HepG2 (cell line): ENCODE measurements at regions not wholly inside any gene's neighbourhood (a gene's known extent, or its start where the extent isn't known, plus 50 kb on each side); places are given as distances from the start of the nearest gene placed in this dataset.

Experiments
- BHLHE40 ChIP-seq: IDR thresholded peaks from 2 replicates; pipeline ENCODE4 v1.6.1; 2011; ENCODE audit warnings: low read length, improper control_type of control experiment
- GABPB1 ChIP-seq: IDR thresholded peaks from 2 replicates; pipeline ENCODE4 v1.6.1; 2016; ENCODE audit warnings: mild to moderate bottlenecking, missing genetic modification reagents, moderate library complexity, missing compliant biosample characterization
- POGZ ChIP-seq: sonication (generic); formaldehyde crosslinking; IDR thresholded peaks from 2 replicates; pipeline ENCODE4 v1.4.0; 2020; ENCODE audit warnings: mild to moderate bottlenecking, missing genetic modification reagents
- RBAK ChIP-seq: sonication (generic); formaldehyde crosslinking; IDR thresholded peaks from 2 replicates; pipeline ENCODE4 v1.5.1; 2020; ENCODE audit warnings: mild to moderate bottlenecking, missing genetic modification reagents
- REL ChIP-seq: sonication (generic); formaldehyde crosslinking; conservative IDR thresholded peaks from 2 replicates; pipeline ENCODE4 v1.8.0; 2022; ENCODE audit warnings: mild to moderate bottlenecking, missing genetic modification reagents, moderate library complexity
- SMC3 ChIP-seq: IDR thresholded peaks from 2 replicates; pipeline ENCODE4 v1.6.1; 2011; ENCODE audit warnings: low read length, improper control_type of control experiment
- TFAP4 ChIP-seq: sonication (generic); IDR thresholded peaks from 2 replicates; pipeline ENCODE4 v1.6.1; 2016; ENCODE audit warnings: low read depth, borderline replicate concordance
- WIZ ChIP-seq: sonication (generic); formaldehyde crosslinking; IDR thresholded peaks from 2 replicates; pipeline ENCODE4 v1.5.1; 2020; ENCODE audit warnings: mild to moderate bottlenecking, missing genetic modification reagents
- ZBTB33 ChIP-seq: sonication (generic); formaldehyde crosslinking; IDR thresholded peaks from 2 replicates; pipeline ENCODE4 v1.4.0; 2020; ENCODE audit warnings: missing genetic modification reagents
- ZMYM4 ChIP-seq: sonication (generic); formaldehyde crosslinking; IDR thresholded peaks from 2 replicates; pipeline ENCODE4 v1.8.1; 2023; ENCODE audit warnings: mild to moderate bottlenecking, missing genetic modification reagents
- ZNF276 ChIP-seq: sonication (generic); formaldehyde crosslinking; IDR thresholded peaks from 2 replicates; pipeline ENCODE4 v1.4.0; 2020; ENCODE audit warnings: mild to moderate bottlenecking, low read depth, missing genetic modification reagents
- ZNF280B ChIP-seq: sonication (generic); formaldehyde crosslinking; IDR thresholded peaks from 2 replicates; pipeline ENCODE4 v1.5.0; 2020; ENCODE audit warnings: missing genetic modification reagents, mild to moderate bottlenecking, borderline replicate concordance
- ZNF496 ChIP-seq: sonication (generic); formaldehyde crosslinking; IDR thresholded peaks from 2 replicates; pipeline ENCODE4 v1.8.1; 2023; ENCODE audit warnings: mild to moderate bottlenecking, moderate library complexity, missing genetic modification reagents; ENCODE audit not compliant: insufficient replicate concordance
- ZZZ3 ChIP-seq: sonication (generic); formaldehyde crosslinking; IDR thresholded peaks from 2 replicates; pipeline ENCODE4 v1.4.0; 2020; ENCODE audit warnings: missing genetic modification reagents, mild to moderate bottlenecking, borderline replicate concordance

GRCh38 chr12:116687888-116688287 is 50.0 kb downstream of the SPRING1 start (continued):
- TF ChIP-seq SMC3: peak; percentile 22; the same call in 1 of the 2 replicates
- peak; percentile 86 for TF ChIP-seq ZMYM4 (CRISPR knock-in tag)
- TF ChIP-seq TFAP4: no peak
- 0 out of 2 replicates have a peak, but pooled peaks have one; percentile 32 for TF ChIP-seq ZNF280B (CRISPR knock-in tag)
- 0 out of 2 replicates have a peak, but pooled peaks have one; percentile 24 for TF ChIP-seq POGZ (CRISPR knock-in tag)
- peak; percentile 80 for TF ChIP-seq ZBTB33 (CRISPR knock-in tag)
- TF ChIP-seq REL (CRISPR knock-in tag): no peak
- peak; percentile 84 for TF ChIP-seq GABPB1 (CRISPR knock-in tag)
- TF ChIP-seq RBAK (CRISPR knock-in tag): no peak
- TF ChIP-seq ZNF276 (CRISPR knock-in tag): no peak
- no peak for TF ChIP-seq ZZZ3 (CRISPR knock-in tag)
- TF ChIP-seq ZNF496: no peak
- no peak for TF ChIP-seq WIZ
- peak; percentile 91 for TF ChIP-seq BHLHE40
